KMS-11 (cell line): ENCODE measurements at regions not wholly inside any gene's neighbourhood (a gene's known extent, or its start where the extent isn't known, plus 50 kb on each side); places are given as distances from the start of the nearest gene placed in this dataset.

Experiments used
- H2AFZ ChIP-seq: fragments of 200-600 bp; sonication (generic); 2 replicates; pipeline ENCODE4 v1.6.1; 2016; ENCODE audit warnings: antibody characterized with exemption, mixed run types, low read depth
- H3K27ac ChIP-seq: fragments of 200-600 bp; sonication (generic); 2 replicates; pipeline ENCODE4 v1.6.1; 2016; ENCODE audit warnings: mild to moderate bottlenecking, mixed run types
- H3K27me3 ChIP-seq: fragments of 200-600 bp; sonication (generic); 2 replicates; pipeline ENCODE4 v1.6.1; 2017; ENCODE audit warnings: mild to moderate bottlenecking, low read depth, mixed run types, moderate library complexity; ENCODE audit not compliant: insufficient read depth
- H3K36me3 ChIP-seq: fragments of 200-600 bp; sonication (generic); 2 replicates; pipeline ENCODE4 v1.6.1; 2017; ENCODE audit warnings: mild to moderate bottlenecking, mixed run types; ENCODE audit not compliant: insufficient read depth
- H3K4me1 ChIP-seq: fragments of 200-600 bp; sonication (generic); 2 replicates; pipeline ENCODE4 v1.6.1; 2016; ENCODE audit warnings: mild to moderate bottlenecking, low read depth, mixed run types; ENCODE audit not compliant: poor library complexity, severe bottlenecking
- H3K4me2 ChIP-seq: fragments of 200-600 bp; sonication (generic); 2 replicates; pipeline ENCODE4 v1.7.0; 2016; ENCODE audit warnings: mild to moderate bottlenecking, mixed run types
- H3K4me3 ChIP-seq: fragments of 200-600 bp; sonication (generic); IDR thresholded peaks from 2 replicates; pipeline ENCODE4 v1.6.1; 2017; ENCODE audit warnings: low read depth, low read length, mixed read lengths; ENCODE audit not compliant: insufficient read depth
- H3K79me2 ChIP-seq: fragments of 200-600 bp; sonication (generic); 2 replicates; pipeline ENCODE4 v1.6.1; 2016; ENCODE audit warnings: low read depth, mixed run types; ENCODE audit not compliant: insufficient read depth
- H3K9ac ChIP-seq: fragments of 200-600 bp; sonication (generic); 2 replicates; pipeline ENCODE4 v1.6.1; 2016; ENCODE audit warnings: mild to moderate bottlenecking, mixed run types
- H4K20me1 ChIP-seq: fragments of 200-600 bp; sonication (generic); 2 replicates; pipeline ENCODE4 v1.6.1; 2016; ENCODE audit warnings: mild to moderate bottlenecking, mixed run types; ENCODE audit not compliant: insufficient read depth
- CTCF ChIP-seq: fragments of 200-600 bp; sonication (generic); conservative IDR thresholded peaks from 2 replicates; pipeline ENCODE4 v1.6.1; 2017; ENCODE audit warnings: low read depth, mild to moderate bottlenecking, antibody characterized with exemption, low read length, moderate library complexity, mixed read lengths

GRCh38 chr13:111594606-111595005 is 274.2 kb downstream of the TEX29 start:
- Histone ChIP-seq H3K27ac (no peak overlapping the region), H3K9ac (no peak overlapping the region), H3K27me3 (no peaks in the 10 kb centered on the region), H3K4me2 (no peak overlapping the region), H3K79me2 (no peaks in the 10 kb centered on the region), H3K4me3 (no peak overlapping the region), H3K36me3 (no peaks in the 10 kb centered on the region), H4K20me1 (no peaks in the 10 kb centered on the region), H3K4me1 (no peaks in the 10 kb centered on the region), H2AFZ (no peak overlapping the region)
- TF ChIP-seq CTCF: no peak

- no peaks in the 10 kb centered on the region for H3K4me1 ChIP-seq
- no peaks in the 10 kb centered on the region for H3K36me3 ChIP-seq
Observed at GRCh38 chr13:111595276-111595675, 274.8 kb downstream of the TEX29 start.

GRCh38 chr13:111595791-111596190 is 275.3 kb downstream of the TEX29 start:
- Histone ChIP-seq H3K4me1 (no peaks in the 10 kb centered on the region), H4K20me1 (no peaks in the 10 kb centered on the region), H3K4me3 (no peak overlapping the region), H3K27ac (no peak overlapping the region), H3K9ac (no peak overlapping the region), H3K4me2 (no peak overlapping the region), H3K36me3 (no peaks in the 10 kb centered on the region), H3K27me3 (no peaks in the 10 kb centered on the region), H3K79me2 (no peaks in the 10 kb centered on the region), H2AFZ (no peak overlapping the region)
- TF ChIP-seq CTCF: no peak

More at GRCh38 chr13:111595276-111595675, 274.8 kb downstream of the TEX29 start:
- H3K27me3 ChIP-seq: no peaks in the 10 kb centered on the region
- H4K20me1 ChIP-seq: no peaks in the 10 kb centered on the region
- no peaks in the 10 kb centered on the region for H3K79me2 ChIP-seq
- no peak overlapping the region for H3K27ac ChIP-seq
- no peak overlapping the region for H3K4me3 ChIP-seq
- no peak overlapping the region for H3K9ac ChIP-seq
- no peak overlapping the region for H2AFZ ChIP-seq
- TF ChIP-seq CTCF: no peak
- H3K4me2 ChIP-seq: no peak overlapping the region

GRCh38 chr13:111597191-111597611 is 276.8 kb downstream of the TEX29 start:
- Histone ChIP-seq H3K4me3 (no peak overlapping the region), H2AFZ (no peak overlapping the region), H3K79me2 (no peaks in the 10 kb centered on the region), H3K27me3 (no peaks in the 10 kb centered on the region), H3K9ac (no peak overlapping the region), H3K4me2 (no peak overlapping the region), H4K20me1 (no peaks in the 10 kb centered on the region), H3K27ac (no peak overlapping the region), H3K4me1 (no peaks in the 10 kb centered on the region), H3K36me3 (no peaks in the 10 kb centered on the region)
- TF ChIP-seq CTCF: no peak

GRCh38 chr13:111597618-111598017 is 277.2 kb downstream of the TEX29 start:
- Histone ChIP-seq H3K27ac (no peak overlapping the region), H3K4me2 (no peak overlapping the region), H3K27me3 (no peaks in the 10 kb centered on the region), H4K20me1 (no peaks in the 10 kb centered on the region), H2AFZ (no peak overlapping the region), H3K4me1 (no peaks in the 10 kb centered on the region), H3K79me2 (no peaks in the 10 kb centered on the region), H3K9ac (no peak overlapping the region), H3K4me3 (no peak overlapping the region), H3K36me3 (no peaks in the 10 kb centered on the region)
- TF ChIP-seq CTCF: no peak
